Muscle layer of duodenum (tissue), 2 donors: ENCODE measurements at regions not wholly inside any gene's neighbourhood (a gene's known extent, or its start where the extent isn't known, plus 50 kb on each side); places are given as distances from the start of the nearest gene placed in this dataset.

Experiments
- H3K27ac ChIP-seq: one replicate; pipeline ENCODE4 v1.7.0; 2013; ENCODE audit warnings: mild to moderate bottlenecking, low read length
- H3K27me3 ChIP-seq: one replicate; pipeline ENCODE4 v1.7.0; 2013; ENCODE audit warnings: low read depth, mild to moderate bottlenecking, control low read depth, low read length
- H3K36me3 ChIP-seq, 2 donors: one replicate each; pipeline ENCODE4 v1.7.0; 2013; ENCODE audit warnings: low read length in 2 of 2, control low read depth in 1 of 2, mild to moderate bottlenecking in 1 of 2; ENCODE audit not compliant: insufficient read depth in 2 of 2, control insufficient read depth in 1 of 2
- H3K4me1 ChIP-seq, 2 donors: one replicate each; pipeline ENCODE4 v1.7.0; 2013; ENCODE audit warnings: low read length in 2 of 2, mild to moderate bottlenecking in 2 of 2, control low read depth in 1 of 2, moderate library complexity in 1 of 2; ENCODE audit not compliant: insufficient read depth in 2 of 2, control insufficient read depth in 1 of 2
- H3K4me3 ChIP-seq, 2 donors: one replicate each; pipeline ENCODE4 v1.7.0; 2013; ENCODE audit warnings: low read length in 2 of 2, low read depth in 1 of 2, mild to moderate bottlenecking in 1 of 2
- H3K9me3 ChIP-seq, 2 donors: one replicate each; pipeline ENCODE4 v1.7.0; 2013; ENCODE audit warnings: low read length in 2 of 2, control low read depth in 1 of 2, mild to moderate bottlenecking in 1 of 2; ENCODE audit not compliant: control insufficient read depth in 1 of 2
- donor health status: healthy.

DNA sequence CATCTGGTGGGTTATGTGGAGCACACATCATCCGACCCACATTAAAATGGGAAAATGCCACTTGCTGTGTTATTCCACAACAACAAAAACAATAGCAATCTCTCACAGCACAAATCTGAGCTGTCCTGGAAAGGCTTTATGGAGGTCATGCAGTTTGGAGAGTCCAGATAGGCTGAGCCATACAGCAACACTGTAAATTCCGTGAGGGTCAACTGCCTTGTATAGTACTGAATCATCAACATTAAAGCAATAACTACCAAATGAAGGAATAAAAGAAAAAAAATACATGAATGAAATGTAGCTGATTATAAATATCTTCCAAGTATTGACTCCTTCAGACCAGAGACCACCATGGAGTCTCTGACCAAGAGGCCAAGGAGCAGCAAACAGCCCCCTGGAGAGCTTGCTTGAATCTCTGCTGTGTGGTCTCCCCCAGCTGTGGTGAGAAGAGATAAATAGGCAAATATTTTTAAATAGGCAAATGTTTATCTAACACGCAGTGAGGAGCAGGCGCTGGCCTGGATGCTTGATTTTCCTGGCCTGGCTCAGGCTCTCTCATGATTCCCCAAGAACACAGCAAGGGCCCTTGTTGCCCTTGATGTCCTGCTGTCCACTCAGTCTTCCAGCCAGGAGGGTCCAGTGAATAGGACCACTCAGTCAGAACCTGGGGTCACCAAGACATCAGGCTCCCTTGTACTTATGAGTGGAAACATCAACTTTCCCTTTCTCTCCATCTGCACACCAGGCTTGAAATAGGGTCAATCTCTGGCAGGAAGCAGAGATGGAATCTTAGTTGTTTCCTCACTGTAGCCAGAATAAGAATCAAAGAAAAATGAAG lies 1021.3 kb downstream of the XPNPEP1 start:
- H3K4me1 ChIP-seq = no peaks in the 10 kb centered on the region
- no peak overlapping the region for H3K4me3 ChIP-seq
- H3K36me3 ChIP-seq = no peaks in the 10 kb centered on the region
- no peaks in the 10 kb centered on the region for H3K9me3 ChIP-seq
- H3K27ac ChIP-seq = no peak overlapping the region
- H3K27me3 ChIP-seq = no peaks in the 10 kb centered on the region

DNA sequence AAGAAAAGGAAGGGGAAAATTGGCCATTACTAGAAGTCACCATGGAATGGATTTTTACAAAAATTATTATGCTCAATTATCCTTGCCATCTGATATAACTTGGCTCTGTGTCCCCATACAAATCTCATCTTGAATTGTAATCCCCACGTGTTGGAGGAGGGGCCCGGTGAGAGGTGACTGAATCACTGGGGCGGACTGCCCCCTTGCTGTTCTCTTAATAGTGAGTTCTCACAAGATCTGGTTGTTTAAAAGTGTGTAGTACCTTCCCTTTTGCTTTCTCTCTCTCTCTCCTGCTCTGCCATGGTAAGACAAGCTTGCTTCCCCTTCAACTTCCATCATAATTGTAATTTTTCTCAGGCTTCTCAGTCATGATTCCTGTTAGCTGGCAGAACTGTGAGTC lies 1023.6 kb downstream of the XPNPEP1 start:
- no peaks in the 10 kb centered on the region for H3K36me3 ChIP-seq
- no peaks in the 10 kb centered on the region for H3K9me3 ChIP-seq
- no peak overlapping the region for H3K27ac ChIP-seq
- H3K27me3 ChIP-seq = no peaks in the 10 kb centered on the region
- no peaks in the 10 kb centered on the region for H3K4me1 ChIP-seq
- no peak overlapping the region for H3K4me3 ChIP-seq

DNA sequence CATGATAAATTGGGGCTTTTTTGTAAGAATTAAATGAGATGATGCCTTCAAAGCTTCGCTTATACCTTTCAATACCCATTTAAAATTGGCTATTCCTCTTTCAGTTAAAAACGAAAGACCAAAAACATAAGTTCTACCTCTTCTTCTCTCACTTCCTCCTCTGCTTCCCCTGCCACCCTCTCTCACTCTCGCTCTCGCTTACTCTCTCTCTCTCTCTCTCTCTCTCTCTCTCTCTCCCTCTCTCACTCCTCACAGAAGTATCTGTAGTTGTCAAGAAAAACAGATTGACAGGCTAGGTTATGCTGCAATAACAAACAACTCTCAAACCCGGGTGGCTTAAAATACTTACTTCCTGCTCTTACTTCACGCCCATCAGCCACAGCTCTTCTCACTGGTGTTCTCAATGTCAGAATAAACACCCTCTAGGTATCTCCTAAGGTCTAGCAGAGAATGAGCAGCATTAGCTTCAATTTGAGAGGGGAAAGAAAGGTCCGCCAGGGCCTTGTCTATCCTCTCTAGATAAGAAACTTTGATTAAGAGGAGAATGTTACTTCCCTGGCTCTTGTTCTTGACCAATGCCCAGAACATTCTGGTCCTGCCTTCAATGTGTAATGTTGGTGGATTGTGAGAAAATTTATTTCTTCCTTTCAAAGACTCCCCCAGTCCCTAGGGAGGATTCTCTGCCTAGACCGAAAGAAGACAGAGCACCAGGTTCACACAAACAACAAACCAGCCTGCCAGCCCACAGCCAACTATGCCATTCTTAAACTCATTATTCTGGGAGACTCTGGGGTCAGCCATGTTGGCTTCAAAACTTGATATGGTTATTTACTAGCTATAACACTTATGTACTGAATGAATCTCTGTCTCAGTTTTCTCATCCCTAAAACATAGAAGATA lies 1028.7 kb downstream of the XPNPEP1 start:
- Histone ChIP-seq H3K4me3 (no peak overlapping the region), H3K27me3 (no peaks in the 10 kb centered on the region), H3K4me1 (no peaks in the 10 kb centered on the region), H3K9me3 (no peaks in the 10 kb centered on the region), H3K36me3 (no peaks in the 10 kb centered on the region), H3K27ac (no peak overlapping the region)

DNA sequence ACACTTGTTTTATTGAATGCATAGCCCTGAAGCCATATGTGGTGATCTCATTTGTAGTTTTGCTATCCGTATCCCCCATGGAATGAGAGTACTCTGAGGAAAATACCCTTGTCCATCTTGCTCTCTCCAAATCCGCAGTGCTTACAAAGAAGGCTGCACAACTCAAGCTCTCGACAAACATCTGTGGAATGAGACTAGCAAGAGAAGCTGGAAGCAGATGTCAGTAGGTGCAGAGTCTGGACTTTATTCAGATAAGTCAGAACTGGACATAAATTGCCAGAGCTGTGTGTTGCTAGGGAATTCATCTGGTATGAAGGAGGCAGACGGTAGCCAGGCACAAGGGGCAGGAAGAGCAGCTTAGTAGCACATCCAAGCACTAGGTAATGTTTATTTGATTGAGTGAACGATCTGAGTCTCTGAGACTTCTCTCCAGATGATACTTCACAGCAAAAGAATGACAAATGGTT lies 1046.2 kb downstream of the XPNPEP1 start:
- H3K27ac ChIP-seq = no peak overlapping the region
- H3K4me3 ChIP-seq = no peak overlapping the region
- no peaks in the 10 kb centered on the region for H3K9me3 ChIP-seq
- no peaks in the 10 kb centered on the region for H3K27me3 ChIP-seq
- peaks cover 0 to 11% of the 10 kb centered on the region in 2 donors for H3K4me1 ChIP-seq
- no peaks in the 10 kb centered on the region for H3K36me3 ChIP-seq

DNA sequence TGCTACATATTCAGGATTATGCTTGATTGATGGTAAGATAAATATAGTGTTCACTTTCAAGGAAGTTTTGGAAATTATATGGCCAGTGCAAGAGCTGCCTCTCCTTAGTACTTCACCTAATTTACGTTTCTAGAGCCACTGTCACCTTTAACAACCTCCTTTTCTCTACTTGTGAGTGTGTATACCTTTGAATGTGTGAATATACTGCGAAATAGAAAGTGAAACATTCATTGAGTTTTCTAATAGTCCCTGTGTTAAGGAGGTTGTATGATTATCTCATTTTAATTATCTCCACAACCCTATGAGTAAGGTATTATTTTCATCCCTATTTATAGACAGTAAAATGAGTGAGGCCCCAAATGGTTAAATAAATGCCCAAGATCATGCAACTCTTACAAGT lies 1050.5 kb downstream of the XPNPEP1 start:
- Histone ChIP-seq H3K4me1 (peaks cover 0 to 11% of the 10 kb centered on the region in 2 donors), H3K9me3 (no peaks in the 10 kb centered on the region), H3K27me3 (no peaks in the 10 kb centered on the region), H3K36me3 (no peaks in the 10 kb centered on the region), H3K4me3 (no peak overlapping the region), H3K27ac (no peak overlapping the region)

DNA sequence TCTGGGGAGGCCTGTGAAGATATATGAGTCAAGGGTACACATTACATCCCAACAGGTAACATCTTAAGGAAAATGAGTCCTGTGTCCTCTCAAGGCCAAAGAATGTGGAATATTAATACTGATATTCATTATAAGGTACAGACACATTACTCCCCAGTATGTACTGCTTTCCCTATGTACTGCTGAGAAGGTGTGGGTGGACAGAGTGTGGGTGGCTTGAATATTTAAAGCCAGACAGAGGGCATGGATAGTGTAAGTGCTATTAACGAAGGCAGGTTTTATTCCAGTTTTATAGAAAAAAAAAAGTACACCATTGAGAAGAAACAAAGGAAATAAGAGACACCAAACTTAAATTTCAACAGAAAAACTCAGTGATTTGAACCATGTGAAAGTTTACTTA lies 1054.4 kb downstream of the XPNPEP1 start:
- Histone ChIP-seq H3K4me1 (no peaks in the 10 kb centered on the region), H3K27me3 (no peaks in the 10 kb centered on the region), H3K36me3 (no peaks in the 10 kb centered on the region), H3K9me3 (no peaks in the 10 kb centered on the region), H3K27ac (no peak overlapping the region), H3K4me3 (no peak overlapping the region)

DNA sequence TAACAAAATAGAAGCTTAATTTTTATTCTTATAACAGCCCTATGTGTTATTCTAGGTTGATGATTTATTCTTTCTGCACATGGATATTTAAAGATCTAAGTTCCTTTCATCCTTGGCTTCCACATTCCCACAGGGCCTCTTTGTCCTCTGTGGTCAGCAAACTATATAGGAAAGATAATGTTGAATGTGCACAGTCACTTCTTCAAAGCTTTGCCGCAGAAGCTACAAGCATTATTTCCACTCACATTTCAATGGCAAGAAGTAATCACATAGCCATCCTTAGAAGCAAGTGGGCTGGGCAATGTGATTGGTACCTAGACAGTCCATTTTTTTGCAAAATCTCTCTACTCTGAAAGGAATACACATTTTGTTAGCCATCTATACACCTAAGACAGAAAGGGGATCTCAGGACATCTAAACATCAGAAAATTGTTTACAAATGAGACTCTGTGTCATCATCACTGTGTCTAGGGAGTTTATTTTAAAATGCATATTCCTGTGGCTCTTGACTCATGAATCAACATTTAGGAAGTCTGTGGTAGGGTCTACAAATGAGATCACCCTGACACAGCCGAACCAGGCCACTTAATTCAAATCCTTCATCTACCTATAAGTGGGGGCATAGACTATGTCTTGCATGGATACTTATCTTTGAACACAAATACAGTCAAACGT lies 1060.5 kb downstream of the XPNPEP1 start:
- Histone ChIP-seq H3K9me3 (no peaks in the 10 kb centered on the region), H3K36me3 (no peaks in the 10 kb centered on the region), H3K4me3 (no peak overlapping the region), H3K27me3 (no peaks in the 10 kb centered on the region), H3K4me1 (no peaks in the 10 kb centered on the region), H3K27ac (no peak overlapping the region)

DNA sequence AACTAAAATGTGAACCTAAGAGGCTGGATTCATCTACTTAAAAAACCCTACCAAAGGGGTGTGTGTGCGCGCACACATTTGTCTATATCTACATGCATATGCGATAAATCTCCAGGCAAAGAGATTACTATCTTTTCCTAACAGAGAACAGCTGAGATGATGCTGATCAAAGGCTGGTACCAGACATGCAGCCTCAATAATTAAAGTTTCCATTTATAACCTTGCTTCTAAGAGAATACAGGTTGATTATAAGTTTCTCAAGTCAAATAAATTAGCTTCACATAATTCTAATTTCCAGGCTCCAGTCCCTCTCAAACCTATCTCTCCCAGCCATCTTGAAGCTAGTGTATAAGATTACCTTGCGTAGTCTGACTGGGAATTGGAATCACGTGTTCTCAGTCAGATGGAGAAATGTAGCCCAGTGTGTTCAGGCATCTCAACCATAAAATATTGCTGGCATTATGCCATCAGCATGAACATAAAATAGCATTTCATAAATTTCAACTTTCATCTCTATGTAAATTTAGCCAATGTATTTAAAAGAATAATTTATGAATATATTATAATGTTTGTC lies 1062.0 kb downstream of the XPNPEP1 start:
- no peak overlapping the region for H3K27ac ChIP-seq
- no peaks in the 10 kb centered on the region for H3K27me3 ChIP-seq
- H3K4me1 ChIP-seq = no peaks in the 10 kb centered on the region
- H3K36me3 ChIP-seq = no peaks in the 10 kb centered on the region
- H3K4me3 ChIP-seq = no peak overlapping the region
- no peaks in the 10 kb centered on the region for H3K9me3 ChIP-seq

DNA sequence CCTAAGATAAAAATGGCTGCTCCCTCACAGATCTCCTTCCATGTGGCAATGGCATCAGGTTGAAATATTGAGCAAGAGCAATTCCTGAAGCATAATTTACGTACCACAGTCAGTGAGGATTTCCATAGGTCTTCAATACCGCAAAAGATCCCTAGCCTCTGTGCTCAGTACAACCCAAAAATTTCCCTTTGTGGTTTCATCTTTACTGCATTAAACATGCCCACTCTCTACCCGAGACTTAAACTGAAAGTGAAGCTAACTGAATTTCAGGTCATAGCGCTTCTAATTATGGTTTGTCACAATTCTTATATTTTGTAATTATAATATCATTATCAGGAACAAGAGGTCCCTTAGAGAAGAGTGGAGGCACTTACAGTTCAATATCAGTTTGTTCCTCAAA lies 1071.1 kb downstream of the XPNPEP1 start:
- Histone ChIP-seq H3K4me1 (no peaks in the 10 kb centered on the region), H3K9me3 (no peaks in the 10 kb centered on the region), H3K4me3 (no peak overlapping the region), H3K36me3 (no peaks in the 10 kb centered on the region), H3K27me3 (no peaks in the 10 kb centered on the region), H3K27ac (no peak overlapping the region)

DNA sequence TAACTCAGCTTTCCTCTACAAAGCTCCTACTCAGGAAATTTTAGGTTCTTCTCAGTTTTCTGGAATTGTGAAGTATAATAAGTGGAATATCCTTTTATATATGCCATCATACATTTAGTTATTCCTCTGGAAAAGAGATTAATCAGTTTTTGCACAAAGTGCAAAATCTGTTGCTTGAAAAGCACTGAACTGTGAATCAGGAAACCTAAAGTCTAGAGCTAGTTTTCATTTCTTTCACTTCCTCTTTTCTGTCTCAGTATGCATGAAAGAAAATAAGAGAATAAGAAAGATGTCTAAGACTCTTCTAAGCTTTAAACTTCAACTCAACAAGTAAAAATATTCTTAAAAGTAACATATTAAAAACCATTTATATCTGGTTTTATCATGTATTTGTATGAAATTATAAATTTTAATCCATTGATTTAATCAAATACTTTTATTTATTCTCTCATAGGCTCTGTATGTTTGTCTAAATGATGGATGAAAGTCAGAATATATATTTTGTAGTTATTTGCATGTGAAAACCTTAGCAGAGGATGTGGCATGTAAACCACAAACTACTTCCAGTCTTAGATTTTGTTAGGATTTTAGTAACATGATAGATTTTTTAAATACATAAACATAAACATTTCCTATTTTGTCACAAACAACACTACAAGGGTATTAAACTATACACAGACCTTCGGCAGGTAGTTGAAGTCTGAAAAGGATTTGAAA lies 1073.0 kb downstream of the XPNPEP1 start:
- Histone ChIP-seq H3K4me1 (no peaks in the 10 kb centered on the region), H3K27ac (no peak overlapping the region), H3K36me3 (no peaks in the 10 kb centered on the region), H3K27me3 (no peaks in the 10 kb centered on the region), H3K9me3 (no peaks in the 10 kb centered on the region), H3K4me3 (no peak overlapping the region)
